K562 (cell line): ENCODE measurements at regions not wholly inside any gene's neighbourhood (a gene's known extent, or its start where the extent isn't known, plus 50 kb on each side); places are given as distances from the start of the nearest gene placed in this dataset.

Source experiments
- ATAC-seq: fragments of 200-7000 bp; cut with Tn5 transposase; 3 replicates; pipeline ENCODE4 v1.9.1; 2020; ENCODE audit warnings: moderate library complexity
- BruUV-seq: library from RNA; stranded (reverse); fragments of 400-500 nt; replicated peaks from 2 replicates; lab custom pipeline; 2021; lab: Mats Ljungman, UMichigan
- CTCF ChIA-PET: fragments of 300-600 bp; formaldehyde crosslinking; extraction: SDS; loops from one replicate; lab custom pipeline; 2021; ENCODE audit warnings: low intra/inter-chr PET ratio; lab: Yijun Ruan, JAX
- POLR2A ChIA-PET: fragments of 300-600, 350-650 bp; sonication (Branson Sonifier 250); formaldehyde crosslinking; extraction: SDS; loops from one replicate; lab custom pipeline; 2021; ENCODE audit warnings: antibody characterized with exemption, inconsistent platforms; lab: Yijun Ruan, JAX
- DNase-seq, 4 experiments: peaks; one replicate each; pipeline versions ENCODE4 v3.0.0 to v3.0.0-alpha.2; 2011 to 2018; ENCODE audit warnings: low spot score in 3 of 4, mixed read lengths in 3 of 4; ENCODE audit errors: extremely low read depth in 1 of 4
- FAIRE-seq: peaks from 2 replicates; lab custom pipeline; 2011; peaks lifted over from hg19 to GRCh38; lab: Jason Lieb, UNC
- H2AFZ ChIP-seq: 2 replicates; pipeline ENCODE4 v1.6.0; 2011; ENCODE audit warnings: low read depth, low read length, control low read depth, inconsistent platforms
- H3K27ac ChIP-seq: fragments of 200-600 bp; 3 replicates; pipeline ENCODE4 v1.8.0; 2011; ENCODE audit warnings: low read depth, mild to moderate bottlenecking, control low read depth, inconsistent platforms, low read length, moderate library complexity, mixed read lengths; ENCODE audit errors: extremely low read depth
- H3K27me3 ChIP-seq, 2 experiments: fragments of 300-600 bp in 1 of 2; 2 replicates in 1 of 2; 3 replicates in 1 of 2; pipeline versions ENCODE4 v1.6.0 to v1.8.0; 2011; ENCODE audit warnings: inconsistent platforms in 2 of 2, low read length in 2 of 2, mild to moderate bottlenecking in 1 of 2, mixed read lengths in 1 of 2, moderate library complexity in 1 of 2; ENCODE audit not compliant: control insufficient read depth in 2 of 2, insufficient read depth in 2 of 2
- H3K36me3 ChIP-seq: fragments of 300-600 bp; 3 replicates; pipeline ENCODE4 v1.8.0; 2011; ENCODE audit warnings: mild to moderate bottlenecking, low read length, inconsistent platforms; ENCODE audit not compliant: control insufficient read depth, insufficient read depth
- H3K4me1 ChIP-seq, 2 experiments: fragments of 200-600 bp in 1 of 2; replicated peaks in 1 of 2; 2 replicates in 1 of 2; 3 replicates in 1 of 2; pipeline versions ENCODE4 v1.5.1 to v1.8.0; 2011; ENCODE audit warnings: inconsistent platforms in 2 of 2, low read length in 2 of 2, mild to moderate bottlenecking in 1 of 2, mixed read lengths in 1 of 2, moderate library complexity in 1 of 2; ENCODE audit not compliant: control insufficient read depth in 2 of 2, insufficient read depth in 2 of 2
- H3K4me2 ChIP-seq: 2 replicates; pipeline ENCODE4 v1.6.1; 2011; ENCODE audit warnings: low read length, control low read depth, inconsistent platforms, mixed read lengths; ENCODE audit not compliant: insufficient read depth
- H3K4me3 ChIP-seq: fragments of 200-600 bp; sonication (generic), shearing (Covaris generic); 2 replicates; pipeline ENCODE4 v1.5.1; 2016; ENCODE audit warnings: control low read depth, inconsistent platforms
- H3K79me2 ChIP-seq: fragments of 200-600 bp; 3 replicates; pipeline ENCODE4 v1.8.0; 2011; ENCODE audit warnings: low read length, inconsistent platforms; ENCODE audit not compliant: control insufficient read depth, insufficient read depth
- H3K9ac ChIP-seq, 2 experiments: 2 replicates each; pipeline versions ENCODE4 v1.6.0 to v1.6.1; 2011; ENCODE audit warnings: low read depth in 2 of 2, low read length in 2 of 2, control low read depth in 1 of 2, inconsistent platforms in 1 of 2, mild to moderate bottlenecking in 1 of 2, mixed read lengths in 1 of 2; ENCODE audit not compliant: insufficient read depth in 1 of 2
- H3K9me1 ChIP-seq: one replicate; pipeline ENCODE4 v1.6.0; 2011; ENCODE audit warnings: inconsistent platforms, mild to moderate bottlenecking, low read length, moderate library complexity; ENCODE audit not compliant: control insufficient read depth, insufficient read depth
- H3K9me3 ChIP-seq: replicated peaks from 2 replicates; pipeline ENCODE4 v1.5.1; 2011; ENCODE audit warnings: low read depth, low read length, inconsistent platforms; ENCODE audit not compliant: control insufficient read depth, insufficient read depth
- H4K20me1 ChIP-seq: replicated peaks from 2 replicates; pipeline ENCODE4 v1.6.1; 2011; ENCODE audit warnings: low read length, inconsistent platforms, mixed read lengths; ENCODE audit not compliant: control insufficient read depth, insufficient read depth
- BCLAF1 ChIP-seq, 2 experiments: fragments of 450-650 bp in 1 of 2; IDR thresholded peaks; 2 replicates each; pipeline ENCODE4 v1.6.1; 2011 to 2017; ENCODE audit warnings: low read depth in 2 of 2, antibody characterized with exemption in 1 of 2, borderline replicate concordance in 1 of 2, low read length in 1 of 2, mild to moderate bottlenecking in 1 of 2, mixed read lengths in 1 of 2; ENCODE audit not compliant: control insufficient read depth in 1 of 2
- EWSR1 ChIP-seq: fragments of 450-650 bp; IDR thresholded peaks from 2 replicates; pipeline ENCODE4 v1.6.1; 2018; ENCODE audit warnings: borderline replicate concordance, mild to moderate bottlenecking, low read depth, moderate library complexity; ENCODE audit not compliant: partially characterized antibody
- GABPB2 ChIP-seq: fragments of 250-450 bp; sonication (Bioruptor Pico); conservative IDR thresholded peaks from 2 replicates; pipeline ENCODE4 v1.5.1; 2021; ENCODE audit warnings: mild to moderate bottlenecking
- ZBTB11 ChIP-seq, 3 experiments: fragments of 200-800 bp in 1 of 3; fragments of 250-450 bp in 1 of 3; fragments of 450-650 bp in 1 of 3; sonication (Bioruptor Pico) in 1 of 3; sonication (Bioruptor generic) in 1 of 3; formaldehyde crosslinking in 1 of 3; IDR thresholded peaks; 2 replicates each; pipeline versions ENCODE4 v1.6.1 to v1.8.0; 2016 to 2022; ENCODE audit warnings: mild to moderate bottlenecking in 2 of 3, missing genetic modification characterization in 2 of 3, missing compliant biosample characterization in 1 of 3, moderate library complexity in 1 of 3
- WGBS: fragments of 100-300 bp; shearing (Covaris generic); methylation state at CpG from one replicate; pipeline ENCODE4 v1.1.6; 2016; ENCODE audit warnings: low coverage, mixed read lengths; ENCODE audit not compliant: insufficient coverage; ENCODE audit errors: missing lambda C conversion rate; 5-methylcytosine and 5-hydroxymethylcytosine counted together
- in situ Hi-C: fragments of 300-500 bp; cut with MboI; formaldehyde crosslinking; loops from 4 replicates; pipeline ENCODE4 v1.15.0; 2018; ENCODE audit warnings: inconsistent platforms, mixed read lengths
- intact Hi-C: fragments of 100-400 bp; cut with micrococcal nuclease; formaldehyde crosslinking; loops from 2 replicates; pipeline ENCODE4 v1.14.2; 2022

GRCh38 chr20:53824779-53825178 lies 231.1 kb upstream of the ZNF217 start:
- H3K79me2 ChIP-seq = no peaks in the 10 kb centered on the region
- no TSS peak for BruUV-seq
- no peaks in the 10 kb centered on the region for H3K9me3 ChIP-seq
- no peaks in the 10 kb centered on the region for H4K20me1 ChIP-seq
- no peak for FAIRE-seq
- no peak overlapping the region for H3K4me2 ChIP-seq
- peaks cover 0 to 18% of the 10 kb centered on the region in 2 experiments; a peak in 2 of 5 replicates for H3K4me1 ChIP-seq
- peak overlapping the region in 1 of 2 experiments; percentile 29; a peak in 1 of 4 replicates for H3K9ac ChIP-seq
- H3K9me1 ChIP-seq = no peaks in the 10 kb centered on the region
- in situ Hi-C loops (no loop called here), intact Hi-C loops (no loop called here)
- H3K27me3 ChIP-seq = no peaks in the 10 kb centered on the region
- ChIA-PET CTCF (no interaction called here), POLR2A (no interaction called here)
- DNase-seq = no peak
- TF ChIP-seq BCLAF1 (IDR thresholded peaks at IDR 0.05; ENCODE audit: borderline replicate concordance in 1 of 2, control insufficient read depth in 1 of 2, low read depth in 2 of 2, low read length in 1 of 2) = 0 out of 4 replicates have a peak, but pooled peaks of 1 of the 2 experiments have one; percentile 17
- peak in 1 of 3 experiments; percentile 92; a peak in 2 of 6 replicates for TF ChIP-seq ZBTB11 (CRISPR knock-in tag; IDR thresholded peaks at IDR 0.05)
- TF ChIP-seq GABPB2 (CRISPR knock-in tag) = no peak
- TF ChIP-seq EWSR1 = peak; percentile 80
- no peak overlapping the region for H3K4me3 ChIP-seq
- no peak for ATAC-seq
- H2AFZ ChIP-seq = 0 out of 2 replicates have a peak overlapping the region, but pooled peaks have one; percentile 26
- 37% methylated on average over 3 of the region's 4 CpGs for WGBS
- no peak overlapping the region for H3K27ac ChIP-seq
- H3K36me3 ChIP-seq = no peaks in the 10 kb centered on the region
